ENCODE measurements at regions not wholly inside any gene's neighbourhood (a gene's known extent, or its start where the extent isn't known, plus 50 kb on each side); places are given as distances from the start of the nearest gene placed in this dataset.
"Not testable (repeated sequence)": the region's sequence is repeated elsewhere in the genome, so short reads cannot be mapped to it uniquely, and the experiment has no call there.

DNA sequence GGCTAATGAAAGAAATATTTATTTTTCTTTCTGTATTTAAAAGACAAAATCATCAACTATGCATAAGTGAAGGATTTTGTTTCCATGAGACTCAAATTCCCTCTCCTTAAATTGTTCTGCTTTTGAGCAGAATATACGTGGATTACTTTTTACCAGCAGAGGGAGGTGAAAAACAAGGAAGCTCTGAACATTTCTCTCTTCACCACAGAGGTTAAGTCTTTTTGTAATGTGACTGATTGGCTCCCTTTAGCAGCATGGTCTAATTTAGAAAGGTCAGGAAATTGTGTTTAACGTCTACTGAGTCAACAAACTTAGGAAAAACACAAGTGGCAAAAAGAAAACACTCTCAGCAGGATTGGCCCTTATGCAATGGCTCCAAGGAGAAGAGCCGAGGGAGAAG, 55.1 kb upstream of the F9 start:
- no peak for DNase-seq (ENCODE audit: low spot score)

DNA sequence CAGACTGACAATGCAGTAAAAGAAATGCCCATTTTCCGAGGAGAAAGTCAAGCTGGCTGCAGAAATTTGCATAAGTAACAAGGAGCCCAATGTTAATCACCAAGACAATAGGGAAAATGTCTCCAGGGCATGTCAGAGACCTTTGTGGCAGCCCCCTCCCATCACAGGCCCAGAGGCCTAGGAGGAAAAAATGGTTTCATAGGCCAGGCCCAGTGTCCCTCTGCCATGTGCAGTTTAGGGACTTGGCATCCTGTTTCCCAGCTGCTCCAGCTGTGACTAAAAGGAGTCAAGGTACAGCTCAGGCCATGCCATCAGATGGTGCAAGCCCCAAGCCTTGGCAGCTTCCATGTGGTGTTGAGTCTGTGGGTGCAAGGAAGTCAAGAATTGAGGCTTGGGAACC, 68.6 kb upstream of the F9 start:
- DNase-seq (ENCODE audit: low spot score), result not testable (repeated sequence)

DNA sequence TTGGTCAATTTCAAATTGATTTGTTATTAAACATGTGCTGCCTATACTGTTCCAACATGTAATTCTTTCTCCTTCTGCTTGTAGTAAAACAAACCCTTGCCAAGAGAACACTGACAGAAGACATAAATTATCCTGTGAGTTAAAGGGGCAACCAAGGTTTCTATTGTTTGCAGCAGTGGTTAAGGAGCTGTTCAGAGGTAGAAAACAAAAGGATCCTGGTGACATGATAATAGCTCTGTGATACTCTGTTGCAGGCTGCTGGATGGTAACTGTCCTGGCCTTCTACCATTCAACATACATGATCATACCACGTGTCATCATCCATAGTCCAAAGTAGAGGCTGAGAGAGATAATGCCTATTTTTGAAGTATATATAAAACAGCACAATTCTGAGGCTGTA, 75.8 kb upstream of the F9 start:
- DNase-seq (ENCODE audit: low spot score), result no peak

DNA sequence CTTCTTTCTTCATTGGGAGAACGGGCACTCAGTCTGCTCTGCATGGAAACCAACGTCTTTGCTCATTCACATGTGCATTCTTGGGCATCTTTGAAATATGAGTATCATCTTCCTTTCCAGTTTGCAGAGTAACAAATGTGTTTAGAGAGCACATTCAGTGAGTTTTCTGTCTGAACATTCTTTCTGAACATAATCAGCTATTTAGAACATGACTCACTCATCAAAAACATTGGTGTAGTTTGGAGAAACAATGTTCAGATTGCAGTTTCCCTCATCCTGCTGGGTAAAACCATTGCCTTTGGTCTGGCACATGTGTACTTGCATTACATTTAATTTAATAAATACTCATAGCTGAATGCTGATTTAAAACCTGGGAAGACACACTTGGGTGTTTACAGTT, 81.5 kb upstream of the F9 start:
- no peak for DNase-seq (ENCODE audit: low spot score)

DNA sequence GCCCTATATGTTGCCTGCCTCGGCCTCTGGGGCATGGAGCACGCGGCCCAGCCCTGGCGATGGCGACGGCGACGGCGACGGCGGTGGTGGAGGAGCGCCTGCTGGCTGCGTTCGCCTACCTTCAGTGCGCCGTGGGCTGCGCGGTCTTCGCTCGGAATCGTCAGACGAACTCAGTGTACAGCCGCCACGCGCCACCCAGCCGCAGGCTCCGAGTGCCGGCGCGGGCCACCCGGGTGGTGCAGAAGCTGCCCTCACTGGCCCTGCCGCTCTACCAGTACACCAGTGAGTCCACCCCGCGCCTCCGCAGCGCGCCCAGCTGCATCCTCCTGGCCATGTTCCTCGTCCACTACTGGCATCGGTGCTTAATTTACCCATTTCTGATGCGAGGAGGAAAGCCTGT, 83.7 kb upstream of the F9 start:
- no peak for DNase-seq (ENCODE audit: low spot score)

DNA sequence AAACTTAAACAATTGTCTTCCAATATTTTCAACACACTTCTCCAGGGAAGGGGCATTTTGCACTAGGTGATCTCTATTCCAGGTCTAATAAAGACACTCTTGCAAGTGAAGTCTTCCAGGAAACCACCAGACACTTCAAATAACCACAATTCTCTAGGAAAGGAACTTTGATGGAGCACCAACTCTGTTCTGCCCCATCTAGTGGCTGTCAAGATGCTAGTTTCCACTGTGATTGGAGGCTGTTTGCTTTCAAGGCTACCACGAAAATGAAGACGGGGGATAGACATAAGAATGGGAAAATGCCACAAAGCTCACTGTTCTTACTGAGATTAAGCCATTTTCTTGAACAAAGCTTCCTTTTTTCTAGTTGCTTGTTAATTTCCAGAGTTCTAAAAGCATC, 100.6 kb upstream of the F9 start:
- DNase-seq (ENCODE audit: low spot score), result peak; percentile 3

DNA sequence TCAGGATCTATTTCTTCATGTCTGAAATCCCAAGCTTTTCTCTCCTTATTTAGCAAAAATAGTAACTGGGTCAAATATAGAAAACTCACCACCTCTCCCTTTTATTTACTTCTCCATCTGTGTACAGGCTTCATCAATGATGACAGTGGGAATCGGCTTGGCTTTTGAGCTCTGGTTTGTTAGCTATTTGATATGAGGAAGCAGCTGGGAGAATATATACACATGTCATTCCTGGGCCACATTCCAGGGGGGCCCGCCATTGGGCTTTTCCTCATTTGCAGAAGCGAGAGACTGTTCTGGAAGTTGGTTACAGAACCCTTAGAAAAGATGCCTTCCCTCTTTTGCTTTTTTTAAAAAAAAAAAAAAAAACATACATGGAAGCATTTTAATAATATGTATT, 107.4 kb upstream of the F9 start:
- no peak for DNase-seq (ENCODE audit: low spot score)

DNA sequence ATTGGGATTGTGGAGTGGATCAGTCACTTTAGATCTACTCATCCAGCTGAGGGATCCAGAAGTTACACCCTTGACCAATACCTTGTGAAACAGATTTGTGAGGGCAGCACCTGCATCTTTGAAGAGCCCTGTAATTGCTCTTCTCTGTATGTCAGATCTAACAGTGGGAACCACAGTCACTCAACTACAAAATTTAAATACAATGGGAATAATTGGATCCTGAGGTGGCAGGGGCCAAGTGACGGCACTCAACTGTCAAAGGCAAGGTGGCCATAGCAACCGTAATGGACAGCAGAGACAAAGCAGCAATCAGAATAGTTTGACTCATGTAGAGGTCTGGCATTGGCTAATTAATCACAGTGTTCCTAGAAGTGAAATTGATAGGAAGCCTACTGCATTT, 132.3 kb upstream of the F9 start:
- not testable (repeated sequence) for DNase-seq (ENCODE audit: low spot score)

DNA sequence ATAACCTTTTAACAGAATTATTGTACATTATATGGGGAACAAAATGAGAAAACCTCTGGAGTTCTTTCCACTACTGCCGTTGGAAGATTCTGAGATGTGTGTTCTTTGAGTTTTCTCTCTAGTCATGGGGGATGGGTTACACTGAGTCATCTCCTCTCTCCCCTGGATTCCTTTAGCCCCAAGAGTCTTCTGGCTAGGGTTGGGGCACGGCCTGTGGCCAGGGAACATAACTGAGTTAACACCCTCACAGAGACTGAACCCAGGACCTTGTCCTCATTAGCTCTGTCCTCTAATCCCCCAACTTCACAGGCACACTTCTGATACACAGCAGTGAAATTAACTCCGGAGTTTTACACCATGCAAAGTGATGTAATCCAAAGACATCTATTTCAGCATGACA, 142.3 kb upstream of the F9 start:
- no peak for DNase-seq (ENCODE audit: low spot score)

DNA sequence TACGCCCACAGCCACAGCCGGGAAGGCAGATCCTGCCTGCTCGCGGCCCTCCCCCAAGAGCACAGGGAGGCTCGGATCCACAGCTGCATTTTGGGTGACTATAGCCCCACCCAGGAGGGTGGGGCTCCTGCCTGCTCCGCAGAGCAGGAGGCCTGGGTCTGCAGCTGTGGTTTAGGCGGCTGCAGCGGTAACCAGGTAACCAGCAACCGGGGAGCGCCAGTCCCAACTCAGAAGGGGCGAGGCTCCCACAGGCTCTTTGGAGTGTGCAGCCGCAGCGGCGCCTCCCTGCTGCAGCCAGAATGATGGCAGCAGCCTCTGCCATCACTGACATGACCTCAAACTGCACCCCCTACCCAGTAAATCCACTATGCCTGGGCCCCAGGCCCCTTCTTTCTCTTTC, 148.0 kb upstream of the F9 start:
- no peak for DNase-seq (ENCODE audit: low spot score)

DNA sequence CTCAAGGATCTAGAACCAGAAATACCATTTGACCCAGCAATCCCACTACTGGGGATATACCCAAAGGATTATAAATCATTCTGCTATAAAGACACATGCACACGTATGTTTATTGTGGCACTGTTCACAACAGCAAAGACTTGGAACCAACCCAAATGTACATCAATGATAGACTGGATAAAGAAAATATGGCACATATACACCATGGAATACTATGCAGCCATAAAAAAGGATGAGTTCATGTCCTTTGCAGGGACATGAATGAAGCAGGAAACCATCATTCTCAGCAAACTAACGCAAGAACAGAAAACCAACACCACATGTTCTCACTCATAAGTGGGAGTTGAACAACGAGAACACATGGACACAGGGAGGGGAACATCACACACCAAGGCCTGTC, 154.0 kb upstream of the F9 start:
- DNase-seq (ENCODE audit: low spot score), result not testable (repeated sequence)

DNA sequence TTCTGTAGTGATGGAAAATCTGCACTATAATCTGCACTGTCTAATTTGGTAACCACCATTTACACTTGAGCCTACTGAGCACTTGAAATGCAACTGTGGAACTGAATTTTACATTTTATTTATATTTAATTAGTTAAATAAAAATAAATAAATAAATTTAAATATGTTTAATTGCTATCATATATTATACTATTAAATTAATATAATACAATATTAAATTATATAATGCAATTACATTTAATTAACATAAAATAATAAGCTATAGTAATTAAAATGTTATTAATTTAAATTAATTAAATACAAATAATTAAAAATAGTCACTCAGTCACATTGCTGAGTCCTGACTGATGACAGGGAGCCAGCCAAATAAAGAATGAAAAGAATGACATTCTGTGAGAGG, 170.2 kb upstream of the F9 start:
- no peak for DNase-seq (ENCODE audit: low spot score)

DNA sequence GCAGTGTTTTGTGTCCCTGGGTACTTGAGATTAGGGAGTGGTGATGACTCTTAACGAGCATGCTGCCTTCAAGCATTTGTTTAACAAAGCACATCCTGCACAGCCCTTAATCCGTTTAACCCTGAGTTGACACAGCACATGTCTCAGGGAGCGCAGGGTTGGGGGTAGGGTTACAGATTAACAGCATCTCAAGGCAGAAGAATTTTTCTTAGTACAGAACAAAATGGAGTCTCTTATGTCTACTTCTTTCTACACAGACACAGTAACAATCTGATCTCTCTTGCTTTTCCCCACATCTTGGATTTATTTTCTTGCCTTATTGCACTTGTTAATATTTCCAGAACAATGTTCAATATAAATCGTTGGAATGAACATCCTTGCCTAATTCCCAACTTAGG, 187.9 kb upstream of the F9 start:
- DNase-seq (ENCODE audit: low spot score), result not testable (repeated sequence)

DNA sequence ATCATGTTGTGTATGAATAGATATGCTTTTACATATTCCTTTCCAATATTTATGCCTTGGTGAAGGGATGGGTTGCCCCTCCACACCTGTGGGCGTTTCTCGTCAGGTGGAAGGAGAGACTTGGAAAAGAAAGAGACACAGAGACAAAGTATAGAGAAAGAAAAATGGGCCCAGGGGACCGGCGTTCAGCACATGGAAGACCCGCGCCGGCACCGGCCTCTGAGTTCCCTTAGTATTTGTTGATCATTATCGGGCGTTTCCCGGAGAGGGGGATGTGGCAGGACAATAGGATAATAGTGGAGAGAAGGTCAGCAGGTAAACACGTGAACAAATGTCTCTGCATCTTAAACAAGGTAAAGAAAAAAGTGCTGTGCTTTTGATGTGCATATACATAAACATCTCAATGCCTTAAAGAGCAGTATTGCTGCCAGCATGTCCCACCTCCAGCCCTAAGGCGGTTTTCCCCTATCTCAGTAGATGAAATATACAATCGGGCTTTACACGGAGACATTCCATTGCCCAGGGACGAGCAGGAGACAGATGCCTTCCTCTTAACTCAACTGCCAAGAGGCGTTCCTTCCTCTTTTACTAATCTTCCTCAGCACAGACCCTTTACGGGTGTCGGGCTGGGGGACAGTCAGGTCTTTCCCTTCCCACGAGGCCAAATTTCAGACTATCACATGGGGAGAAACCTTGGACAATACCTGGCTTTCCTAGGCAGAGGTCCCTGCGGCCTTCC, 188.5 kb upstream of the F9 start:
- not testable (repeated sequence) for DNase-seq (ENCODE audit: low spot score)

DNA sequence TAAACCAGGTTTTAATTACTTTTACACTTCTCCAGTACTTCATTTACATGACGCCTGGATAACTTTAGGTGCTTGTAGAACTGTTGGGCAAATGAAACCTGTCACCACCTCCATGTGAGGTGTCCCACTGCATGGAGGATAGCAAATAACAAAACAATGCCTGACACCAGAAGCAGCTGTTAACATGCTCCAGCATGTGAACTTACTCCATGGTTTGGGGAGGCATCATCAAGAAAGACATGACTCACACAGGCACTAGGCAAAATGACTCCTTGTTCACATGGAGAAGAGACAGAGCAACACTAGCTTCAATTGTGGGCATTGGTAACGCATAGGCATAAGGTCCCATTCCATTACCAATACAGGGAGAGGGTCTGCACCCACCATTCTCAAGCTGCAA, 198.1 kb upstream of the F9 start:
- DNase-seq (ENCODE audit: low spot score), result no peak

DNA sequence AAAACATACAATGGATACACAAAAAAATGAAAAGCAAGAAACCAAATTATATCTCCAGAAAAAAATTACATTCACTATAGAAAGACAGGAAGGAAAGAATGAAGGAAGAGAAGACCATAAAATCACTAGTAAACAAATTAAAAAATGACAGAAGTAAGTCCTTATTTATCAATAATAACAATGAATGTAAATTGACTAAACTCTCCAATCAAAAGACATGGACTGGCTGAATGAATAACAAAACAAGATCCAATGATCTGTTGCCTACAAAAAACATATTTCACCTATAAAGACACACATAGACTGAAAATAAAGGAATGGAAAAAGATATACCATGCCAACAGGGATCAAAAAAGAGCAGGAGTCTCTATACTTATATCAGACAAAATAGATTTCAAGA, 203.2 kb upstream of the F9 start:
- DNase-seq (ENCODE audit: low spot score), result no peak

DNA sequence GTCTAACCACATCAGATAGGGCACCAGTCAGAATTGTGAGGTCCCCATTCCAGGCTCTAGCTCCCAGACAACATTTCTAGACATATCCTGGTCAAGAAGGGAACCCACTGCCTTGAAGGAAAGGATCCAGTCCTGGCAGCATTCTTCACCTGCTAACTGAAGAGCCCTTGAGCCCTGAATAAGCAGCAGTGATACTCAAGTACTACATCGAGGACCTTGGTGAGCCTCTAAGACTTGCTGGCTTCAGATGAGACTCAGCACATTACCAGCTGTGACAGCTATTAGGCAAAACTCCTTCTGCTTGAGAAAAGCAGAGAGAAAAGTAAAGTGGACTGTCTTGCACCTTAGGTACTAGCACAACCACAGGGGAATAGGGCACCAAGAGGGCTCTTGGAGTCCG, 205.8 kb upstream of the F9 start:
- no peak for DNase-seq (ENCODE audit: low spot score)

DNA sequence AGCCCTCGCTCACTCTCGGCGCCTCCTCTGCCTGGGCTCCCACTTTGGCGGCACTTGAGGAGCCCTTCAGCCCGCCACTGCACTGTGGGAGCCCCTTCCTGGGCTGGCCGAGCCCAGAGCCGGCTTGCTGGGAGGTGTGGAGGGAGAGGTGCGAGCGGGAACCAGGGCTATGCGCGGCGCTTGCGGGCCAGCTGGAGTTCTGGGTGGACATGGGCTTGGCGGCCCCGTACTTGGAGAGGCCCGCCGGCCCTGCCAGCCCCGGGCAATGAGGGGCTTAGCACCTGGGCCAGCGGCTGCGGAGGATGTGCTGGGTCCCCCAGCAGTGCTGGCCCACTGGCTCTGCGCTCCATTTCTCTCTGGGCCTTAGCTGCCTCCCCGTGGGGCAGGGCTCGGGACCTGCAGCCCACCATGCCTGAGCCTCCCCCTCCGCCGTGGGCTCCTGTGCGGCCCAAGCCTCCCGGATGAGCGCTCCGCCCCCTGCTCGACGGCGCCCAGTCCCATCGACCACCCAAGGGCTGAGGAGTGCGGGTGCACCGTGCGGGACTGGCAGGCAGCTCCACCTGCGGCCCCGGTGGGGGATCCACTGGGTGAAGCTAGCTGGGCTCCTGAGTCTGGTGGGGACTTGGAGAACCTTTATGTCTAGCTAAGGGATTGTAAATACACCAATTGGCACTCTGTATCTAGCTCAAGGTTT, 209.7 kb upstream of the F9 start:
- not testable (repeated sequence) for DNase-seq (ENCODE audit: low spot score)

DNA sequence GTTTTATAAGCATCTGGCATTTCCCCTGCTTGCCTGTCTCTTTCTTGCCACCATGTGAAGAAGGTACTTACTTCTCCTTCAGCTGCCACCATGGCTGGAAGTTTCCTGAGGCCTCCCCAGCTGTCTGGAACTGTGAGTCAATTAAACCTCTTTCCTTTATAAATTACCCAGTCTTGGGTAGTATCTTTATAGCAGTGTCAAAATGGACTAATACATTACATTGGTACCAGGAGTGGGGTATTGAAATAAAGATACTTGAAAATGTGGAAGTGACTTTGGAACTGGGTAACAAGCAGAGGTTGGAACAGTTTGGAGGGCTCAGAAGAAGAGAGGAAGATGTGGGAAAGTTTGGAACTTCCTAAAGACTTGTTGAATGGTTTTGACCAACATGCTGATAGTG, 223.9 kb upstream of the F9 start:
- not testable (repeated sequence) for DNase-seq (ENCODE audit: low spot score)

DNA sequence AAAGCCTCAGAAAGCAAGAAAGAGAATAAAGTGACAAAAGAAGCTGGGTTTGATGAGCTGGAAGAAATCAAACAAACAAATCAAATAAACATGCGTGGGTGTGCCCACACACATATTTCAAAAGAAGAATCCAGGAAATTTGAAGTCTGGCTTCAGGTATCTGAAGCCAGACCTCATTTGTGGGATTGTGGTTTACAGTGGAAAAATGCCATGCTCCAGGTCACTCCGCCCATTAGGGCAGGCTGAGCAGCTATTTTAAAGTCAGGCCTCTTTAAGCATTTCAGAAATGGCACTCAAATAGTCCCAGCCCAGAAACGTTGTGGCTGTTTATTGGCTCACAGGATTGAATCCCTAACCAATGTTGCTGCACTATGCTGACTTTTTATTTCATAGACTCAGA, 226.1 kb upstream of the F9 start:
- peak; percentile 52 for DNase-seq (ENCODE audit: low spot score)

DNA sequence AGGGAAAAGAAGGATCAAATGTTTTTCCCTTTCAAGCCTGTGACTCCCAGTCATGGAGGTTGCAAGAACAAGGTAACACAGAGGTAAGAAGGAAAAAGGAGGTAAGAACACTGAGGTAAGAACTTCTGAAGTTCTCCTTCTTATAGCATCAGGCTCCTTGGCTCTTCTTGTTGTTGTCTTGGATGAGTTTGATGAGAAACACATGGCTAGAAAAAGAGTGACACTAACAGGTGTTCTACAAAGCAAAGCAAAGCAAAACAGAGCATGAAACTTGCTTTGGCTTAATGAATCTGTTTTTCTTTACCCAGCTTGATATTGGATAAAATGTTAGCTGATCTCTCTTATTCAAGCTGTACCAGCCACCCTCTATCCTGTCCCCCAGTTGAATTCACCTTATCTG, 231.2 kb upstream of the F9 start:
- no peak for DNase-seq (ENCODE audit: low spot score)

DNA sequence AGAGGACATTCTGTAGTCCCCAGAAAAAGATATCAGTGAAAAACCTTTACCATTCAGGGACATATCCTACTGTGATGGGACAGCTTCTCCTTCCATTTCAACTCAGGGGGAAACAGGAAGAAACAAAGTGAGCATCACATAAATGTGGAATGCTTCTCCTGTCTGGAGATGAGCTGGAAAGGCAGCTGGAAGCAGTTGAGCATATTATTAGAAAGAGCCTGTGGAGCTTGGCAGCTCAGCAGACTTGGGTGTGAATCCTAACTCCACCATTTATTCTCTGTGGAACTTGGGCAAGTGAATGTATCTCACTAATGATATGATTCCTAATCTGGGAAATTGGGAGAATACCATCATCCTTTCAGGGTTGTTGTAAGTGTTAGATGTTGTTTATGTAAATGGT, 232.1 kb upstream of the F9 start:
- DNase-seq (ENCODE audit: low spot score), result no peak

DNA sequence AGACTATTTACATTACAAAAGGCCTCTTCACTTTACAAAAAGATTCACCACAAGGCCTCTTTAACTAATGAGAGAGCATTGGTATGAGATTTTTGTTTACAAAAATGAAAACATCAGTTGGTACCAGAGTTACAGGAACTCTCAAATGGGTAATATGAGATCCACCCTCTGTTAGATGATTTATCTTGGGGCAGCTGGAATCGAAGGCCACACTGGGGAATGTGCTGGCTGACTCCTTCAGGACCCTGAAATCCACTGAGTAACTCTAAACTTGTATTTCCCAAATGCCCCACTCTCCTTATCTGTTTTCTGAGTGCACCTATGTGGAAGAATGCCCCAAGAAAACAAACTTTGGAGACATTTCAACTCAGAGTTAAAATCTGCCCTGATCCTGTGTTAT, 232.9 kb upstream of the F9 start:
- DNase-seq (ENCODE audit: low spot score), result no peak

DNA sequence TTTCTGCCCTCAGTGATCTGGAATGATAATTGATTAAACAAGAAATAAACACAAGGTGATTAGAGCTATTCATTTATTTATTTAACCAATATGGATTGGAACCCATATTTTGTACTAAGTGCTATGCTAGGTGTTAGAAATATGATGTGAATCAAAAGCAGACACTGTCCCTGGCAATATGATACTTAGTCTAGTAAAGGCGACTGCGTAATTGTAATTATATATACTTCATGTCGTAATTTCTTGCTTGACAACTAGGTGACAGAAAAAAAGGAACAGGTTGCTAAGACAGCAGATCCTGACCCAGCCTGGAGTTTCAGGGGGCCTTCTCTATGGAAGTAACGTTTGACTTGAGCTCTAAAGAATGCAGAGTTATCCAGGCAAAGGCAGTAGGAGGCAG, 236.5 kb upstream of the F9 start:
- no peak for DNase-seq (ENCODE audit: low spot score)

Data from H4 (cell line).